ENCODE measurements at regions not wholly inside any gene's neighbourhood (a gene's known extent, or its start where the extent isn't known, plus 50 kb on each side); places are given as distances from the start of the nearest gene placed in this dataset.

DNA sequence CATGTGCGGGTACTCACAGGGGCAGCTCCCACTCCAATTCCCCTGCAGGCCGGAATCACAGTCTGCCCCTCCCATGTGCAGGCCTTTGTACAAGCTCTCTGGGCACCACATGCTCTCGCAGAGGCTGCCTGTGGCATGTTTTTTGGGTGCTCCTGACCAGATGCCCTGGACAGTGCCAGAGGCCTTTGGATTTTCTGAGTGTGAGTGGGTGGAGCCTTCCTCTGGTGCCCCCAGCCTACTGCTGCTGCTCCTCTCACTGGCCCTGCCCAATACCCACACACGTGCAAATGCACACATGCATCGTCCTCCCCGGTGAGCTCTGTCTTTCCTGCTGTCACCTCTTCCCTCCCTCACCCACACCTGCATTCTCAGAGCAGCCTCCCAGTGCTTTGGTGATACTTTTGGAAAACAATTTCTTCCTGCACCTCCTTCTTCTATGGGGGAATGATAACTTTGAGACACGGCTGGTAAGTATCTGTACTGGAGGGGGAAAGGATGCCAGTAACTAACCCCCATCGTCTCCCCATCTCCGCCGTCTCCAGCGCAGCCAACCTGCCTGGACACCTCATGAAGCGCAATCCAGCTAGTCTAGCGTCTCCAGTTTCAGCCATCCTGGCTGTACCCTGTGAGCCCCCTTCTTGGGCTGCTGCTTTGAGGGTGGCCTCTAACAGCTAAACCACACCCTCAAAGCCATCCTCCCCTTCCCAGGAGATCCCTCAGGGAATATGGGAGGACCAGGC lies 229.4 kb upstream of the TOPAZ1 start:
- FAIRE-seq: no peak
- TF ChIP-seq, protein P1, sequence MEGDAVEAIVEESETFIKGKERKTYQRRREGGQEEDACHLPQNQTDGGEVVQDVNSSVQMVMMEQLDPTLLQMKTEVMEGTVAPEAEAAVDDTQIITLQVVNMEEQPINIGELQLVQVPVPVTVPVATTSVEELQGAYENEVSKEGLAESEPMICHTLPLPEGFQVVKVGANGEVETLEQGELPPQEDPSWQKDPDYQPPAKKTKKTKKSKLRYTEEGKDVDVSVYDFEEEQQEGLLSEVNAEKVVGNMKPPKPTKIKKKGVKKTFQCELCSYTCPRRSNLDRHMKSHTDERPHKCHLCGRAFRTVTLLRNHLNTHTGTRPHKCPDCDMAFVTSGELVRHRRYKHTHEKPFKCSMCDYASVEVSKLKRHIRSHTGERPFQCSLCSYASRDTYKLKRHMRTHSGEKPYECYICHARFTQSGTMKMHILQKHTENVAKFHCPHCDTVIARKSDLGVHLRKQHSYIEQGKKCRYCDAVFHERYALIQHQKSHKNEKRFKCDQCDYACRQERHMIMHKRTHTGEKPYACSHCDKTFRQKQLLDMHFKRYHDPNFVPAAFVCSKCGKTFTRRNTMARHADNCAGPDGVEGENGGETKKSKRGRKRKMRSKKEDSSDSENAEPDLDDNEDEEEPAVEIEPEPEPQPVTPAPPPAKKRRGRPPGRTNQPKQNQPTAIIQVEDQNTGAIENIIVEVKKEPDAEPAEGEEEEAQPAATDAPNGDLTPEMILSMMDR (IDR thresholded peaks at IDR 0.05; ENCODE audit: insufficient read depth, missing control alignments): no peak
- DNase-seq (ENCODE audit: insufficient read length, low spot score): no peak

DNA sequence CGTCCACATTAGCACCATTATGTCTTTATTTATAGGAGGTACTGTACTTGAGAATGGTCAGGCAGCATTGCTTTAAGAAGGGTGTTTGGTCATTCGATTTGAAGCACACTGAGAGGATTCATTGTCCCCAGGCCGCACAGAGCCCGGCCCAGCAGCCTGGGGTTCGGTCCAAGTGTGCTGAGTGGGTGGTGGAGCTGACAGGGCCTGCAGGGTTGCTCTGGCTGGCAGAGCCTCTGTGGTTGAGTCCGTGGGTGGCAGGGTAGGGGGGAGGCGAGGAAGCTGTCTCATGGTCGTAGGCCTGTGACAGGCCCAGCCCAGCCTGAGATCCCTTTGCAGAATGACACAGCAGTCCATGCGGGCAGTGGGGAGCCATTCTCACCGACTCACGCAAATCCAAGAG lies 227.7 kb upstream of the TOPAZ1 start:
- FAIRE-seq (no peak), DNase-seq (ENCODE audit: insufficient read length, low spot score) (no peak)
- TF ChIP-seq, protein P1 (IDR thresholded peaks at IDR 0.05; ENCODE audit: insufficient read depth, missing control alignments): no peak

DNA sequence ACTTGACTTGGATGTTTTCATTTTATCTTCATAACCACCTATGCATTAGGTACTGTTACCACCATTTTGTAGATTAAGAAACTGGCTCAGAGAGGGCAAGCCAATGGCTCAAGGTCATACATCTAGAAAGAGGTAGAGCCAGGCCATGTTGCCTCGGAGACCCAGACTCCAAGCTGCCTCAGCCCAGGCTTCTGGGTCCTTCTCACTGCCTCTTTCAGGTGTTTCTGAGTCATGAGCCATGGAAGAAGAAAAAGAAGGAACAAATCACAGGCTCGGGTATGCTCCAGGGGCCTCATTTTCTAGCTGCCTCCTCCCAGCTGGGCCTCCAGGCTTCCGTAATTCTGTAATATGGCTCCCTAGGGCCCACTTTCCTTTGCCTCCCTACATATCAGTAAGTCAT lies 226.5 kb upstream of the TOPAZ1 start:
- TF ChIP-seq, protein P1 (IDR thresholded peaks at IDR 0.05; ENCODE audit: insufficient read depth, missing control alignments): no peak
- DNase-seq (ENCODE audit: insufficient read length, low spot score) (no peak), FAIRE-seq (no peak)

DNA sequence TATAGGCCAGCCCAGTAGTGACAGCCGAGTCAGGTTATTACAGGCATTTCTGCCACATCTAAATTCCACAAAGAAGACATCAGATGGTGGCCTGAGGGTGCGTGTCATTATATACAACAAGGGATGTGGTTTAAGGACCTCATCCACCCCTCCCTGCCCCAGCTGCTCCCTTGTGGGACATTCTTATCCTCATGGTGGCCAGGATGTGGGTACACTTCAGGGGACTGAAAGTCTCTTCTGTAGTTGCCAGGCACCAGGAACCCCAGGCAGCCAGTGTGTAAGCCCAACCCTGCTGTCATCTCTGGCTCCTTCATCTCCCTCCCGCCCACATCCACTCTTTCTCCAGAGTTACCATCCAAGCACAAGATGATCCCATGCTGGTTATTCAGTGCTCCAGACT lies 224.9 kb upstream of the TOPAZ1 start:
- TF ChIP-seq, protein P1 (IDR thresholded peaks at IDR 0.05; ENCODE audit: insufficient read depth, missing control alignments): no peak
- DNase-seq (ENCODE audit: insufficient read length, low spot score): no peak
- FAIRE-seq: no peak

DNA sequence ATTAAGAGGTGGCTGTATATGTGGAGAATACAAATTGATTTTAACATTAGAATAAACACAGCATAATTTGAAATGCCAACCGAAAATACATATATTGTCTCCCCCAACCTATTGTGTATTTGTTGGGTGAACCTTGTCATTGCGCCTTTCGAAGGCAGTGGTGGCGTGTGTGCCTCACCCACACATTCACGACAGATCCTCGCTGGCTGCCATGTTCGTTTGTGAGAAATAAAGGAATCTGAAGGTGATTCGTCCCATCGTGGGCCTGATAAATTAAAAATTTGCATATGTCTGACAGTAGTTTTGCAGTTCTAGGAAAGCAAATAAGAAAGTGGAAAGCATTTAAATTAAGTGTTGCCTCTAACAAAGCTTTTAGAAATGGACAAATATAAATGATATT lies 222.8 kb upstream of the TOPAZ1 start:
- TF ChIP-seq, protein P1 (IDR thresholded peaks at IDR 0.05; ENCODE audit: insufficient read depth, missing control alignments): no peak
- DNase-seq (ENCODE audit: insufficient read length, low spot score): no peak
- FAIRE-seq: no peak

DNA sequence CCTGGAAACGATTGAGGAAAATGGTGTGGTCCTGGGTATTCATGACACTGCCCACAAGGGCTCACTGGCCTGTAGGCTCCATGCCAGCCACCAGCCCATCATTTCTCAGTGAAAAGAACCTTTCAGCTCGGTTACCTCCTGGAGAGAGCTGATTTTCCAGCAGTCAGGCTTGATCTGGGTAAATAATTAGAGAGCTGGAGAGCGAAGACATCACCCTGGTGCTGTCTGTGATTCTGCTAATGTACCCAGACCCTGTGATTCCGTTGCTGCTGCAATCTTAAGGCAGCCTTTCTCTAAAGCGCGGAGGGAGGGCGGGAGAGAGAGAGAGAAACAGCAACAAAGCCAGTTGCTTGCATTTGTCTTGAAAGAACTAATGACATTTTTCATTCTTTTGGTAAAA lies 221.9 kb upstream of the TOPAZ1 start:
- FAIRE-seq (no peak), DNase-seq (ENCODE audit: insufficient read length, low spot score) (no peak)
- TF ChIP-seq, protein P1 (IDR thresholded peaks at IDR 0.05; ENCODE audit: insufficient read depth, missing control alignments): no peak

GRCh38 chr3:44020143-44020542 lies 221.5 kb upstream of the TOPAZ1 start:
- TF ChIP-seq, protein P1 (IDR thresholded peaks at IDR 0.05; ENCODE audit: insufficient read depth, missing control alignments): no peak
- FAIRE-seq: no peak
- DNase-seq (ENCODE audit: insufficient read length, low spot score): no peak

Data from D721Med (cell line).